Left ventricle myocardium inferior (tissue), 1 donor: ENCODE measurements at regions not wholly inside any gene's neighbourhood (a gene's known extent, or its start where the extent isn't known, plus 50 kb on each side); places are given as distances from the start of the nearest gene placed in this dataset.

Experiments
- DNase-seq: peaks from one replicate; pipeline ENCODE4 v3.0.0-alpha.2; 2020
- H3K27ac ChIP-seq: fragments of 200-600 bp; replicated peaks from 2 replicates; pipeline ENCODE4 v1.8.0; 2021
- H3K27me3 ChIP-seq: fragments of 200-600 bp; 2 replicates; pipeline ENCODE4 v1.8.0; 2021; ENCODE audit warnings: low read depth
- H3K36me3 ChIP-seq: fragments of 200-600 bp; 2 replicates; pipeline ENCODE4 v1.8.0; 2021
- H3K4me1 ChIP-seq: fragments of 200-600 bp; 2 replicates; pipeline ENCODE4 v1.8.0; 2021
- H3K4me3 ChIP-seq: fragments of 200-600 bp; 2 replicates; pipeline ENCODE4 v1.8.0; 2021; ENCODE audit warnings: mild to moderate bottlenecking, moderate library complexity
- H3K9me3 ChIP-seq: fragments of 200-600 bp; replicated peaks from 2 replicates; pipeline ENCODE4 v1.8.0; 2021
- intact Hi-C: fragments of 100-400 bp; cut with micrococcal nuclease; formaldehyde crosslinking; loops from one replicate; pipeline ENCODE4 v1.11.0; 2022
- TF ChIP-seq, protein P1 (sequence below): fragments of 200-600 bp; IDR thresholded peaks from 2 replicates; pipeline ENCODE4 v1.8.0; 2021; ENCODE audit warnings: antibody characterized with exemption, mild to moderate bottlenecking, borderline replicate concordance
- donor health status: DM: no; HTN: yes; CAD: no; lungs with severe emphysema.

GRCh38 chrX:128335671-128336070, 283.5 kb upstream of the ACTRT1 start:
- no peak overlapping the region for H3K27ac ChIP-seq
- DNase-seq = no peak
- intact Hi-C loops = no loop called here
- no peaks in the 10 kb centered on the region for H3K4me1 ChIP-seq
- H3K4me3 ChIP-seq = no peak overlapping the region
- no peaks in the 10 kb centered on the region for H3K9me3 ChIP-seq
- no peaks in the 10 kb centered on the region for H3K27me3 ChIP-seq
- H3K36me3 ChIP-seq = no peaks in the 10 kb centered on the region
- TF ChIP-seq, protein P1, sequence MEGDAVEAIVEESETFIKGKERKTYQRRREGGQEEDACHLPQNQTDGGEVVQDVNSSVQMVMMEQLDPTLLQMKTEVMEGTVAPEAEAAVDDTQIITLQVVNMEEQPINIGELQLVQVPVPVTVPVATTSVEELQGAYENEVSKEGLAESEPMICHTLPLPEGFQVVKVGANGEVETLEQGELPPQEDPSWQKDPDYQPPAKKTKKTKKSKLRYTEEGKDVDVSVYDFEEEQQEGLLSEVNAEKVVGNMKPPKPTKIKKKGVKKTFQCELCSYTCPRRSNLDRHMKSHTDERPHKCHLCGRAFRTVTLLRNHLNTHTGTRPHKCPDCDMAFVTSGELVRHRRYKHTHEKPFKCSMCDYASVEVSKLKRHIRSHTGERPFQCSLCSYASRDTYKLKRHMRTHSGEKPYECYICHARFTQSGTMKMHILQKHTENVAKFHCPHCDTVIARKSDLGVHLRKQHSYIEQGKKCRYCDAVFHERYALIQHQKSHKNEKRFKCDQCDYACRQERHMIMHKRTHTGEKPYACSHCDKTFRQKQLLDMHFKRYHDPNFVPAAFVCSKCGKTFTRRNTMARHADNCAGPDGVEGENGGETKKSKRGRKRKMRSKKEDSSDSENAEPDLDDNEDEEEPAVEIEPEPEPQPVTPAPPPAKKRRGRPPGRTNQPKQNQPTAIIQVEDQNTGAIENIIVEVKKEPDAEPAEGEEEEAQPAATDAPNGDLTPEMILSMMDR = no peak

- no peak for DNase-seq
- TF ChIP-seq, protein P1 = no peak
- no peaks in the 10 kb centered on the region for H3K4me1 ChIP-seq
- H3K9me3 ChIP-seq = no peaks in the 10 kb centered on the region
- H3K4me3 ChIP-seq = no peak overlapping the region
- intact Hi-C loops = no loop called here
- no peak overlapping the region for H3K27ac ChIP-seq
- no peaks in the 10 kb centered on the region for H3K36me3 ChIP-seq
- no peaks in the 10 kb centered on the region for H3K27me3 ChIP-seq
Observed at GRCh38 chrX:128334821-128335220, 282.6 kb upstream of the ACTRT1 start.

GRCh38 chrX:128310912-128311311, 258.7 kb upstream of the ACTRT1 start:
- intact Hi-C loops = no loop called here
- no peaks in the 10 kb centered on the region for H3K27me3 ChIP-seq
- DNase-seq = no peak

DNA sequence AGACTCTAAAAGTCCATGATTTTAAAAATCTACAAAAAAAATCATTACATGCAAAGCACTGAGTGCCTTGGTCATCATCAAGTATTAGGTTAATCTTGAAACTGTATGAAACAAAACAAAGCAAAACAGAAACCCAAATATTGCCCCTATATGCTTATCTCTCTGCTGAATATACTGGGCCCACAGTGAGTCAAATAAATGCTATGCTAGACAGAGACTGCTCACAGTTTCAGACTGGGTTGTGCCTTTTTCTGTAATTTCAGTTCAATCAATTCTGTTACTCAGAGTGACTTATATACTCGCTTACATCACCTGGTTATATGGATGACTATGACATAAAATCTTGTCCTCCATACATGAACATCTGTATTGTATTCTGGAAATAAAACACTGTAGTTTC, 257.1 kb upstream of the ACTRT1 start:
- H3K4me3 ChIP-seq = no peak overlapping the region
- TF ChIP-seq, protein P1 = no peak
- intact Hi-C loops = no loop called here

More at GRCh38 chrX:128310912-128311311, 258.7 kb upstream of the ACTRT1 start:
- no peak overlapping the region for H3K27ac ChIP-seq
- no peaks in the 10 kb centered on the region for H3K9me3 ChIP-seq
- no peak overlapping the region for H3K4me3 ChIP-seq
- no peaks in the 10 kb centered on the region for H3K4me1 ChIP-seq
- TF ChIP-seq, protein P1 = no peak
- no peaks in the 10 kb centered on the region for H3K36me3 ChIP-seq

GRCh38 chrX:128294198-128294597, 242.0 kb upstream of the ACTRT1 start:
- H3K4me1 ChIP-seq = no peaks in the 10 kb centered on the region
- H3K36me3 ChIP-seq = no peaks in the 10 kb centered on the region
- DNase-seq = no peak
- intact Hi-C loops = no loop called here
- no peaks in the 10 kb centered on the region for H3K9me3 ChIP-seq
- no peaks in the 10 kb centered on the region for H3K27me3 ChIP-seq
- H3K27ac ChIP-seq = no peak overlapping the region
- TF ChIP-seq, protein P1 = no peak
- no peak overlapping the region for H3K4me3 ChIP-seq

More for the DNA sequence above, 257.1 kb upstream of the ACTRT1 start:
- DNase-seq = no peak
- H3K9me3 ChIP-seq = no peaks in the 10 kb centered on the region
- no peaks in the 10 kb centered on the region for H3K36me3 ChIP-seq
- H3K27ac ChIP-seq = no peak overlapping the region
- H3K4me1 ChIP-seq = no peaks in the 10 kb centered on the region
- no peaks in the 10 kb centered on the region for H3K27me3 ChIP-seq

- no peaks in the 10 kb centered on the region for H3K4me1 ChIP-seq
- TF ChIP-seq, protein P1 = no peak
- H3K27ac ChIP-seq = no peak overlapping the region
- H3K4me3 ChIP-seq = no peak overlapping the region
- intact Hi-C loops = no loop called here
- no peaks in the 10 kb centered on the region for H3K36me3 ChIP-seq
- no peak for DNase-seq
- H3K9me3 ChIP-seq = no peaks in the 10 kb centered on the region
- H3K27me3 ChIP-seq = no peaks in the 10 kb centered on the region
Observed at GRCh38 chrX:128287693-128288092, 235.5 kb upstream of the ACTRT1 start.
